GM19452 (cell line): ENCODE measurements at regions not wholly inside any gene's neighbourhood (a gene's known extent, or its start where the extent isn't known, plus 50 kb on each side); places are given as distances from the start of the nearest gene placed in this dataset.

Source experiments
- ATAC-seq: cut with Tn5 transposase; IDR thresholded peaks from one replicate; pipeline ENCODE4 v1.9.1; 2021; ENCODE audit not compliant: unreplicated experiment

- no peak for ATAC-seq
Observed at GRCh38 chr12:46453428-46453827, 80.9 kb upstream of the SLC38A2 start.

GRCh38 chr12:46452776-46453175 is 80.2 kb upstream of the SLC38A2 start:
- no peak for ATAC-seq

GRCh38 chr12:46452061-46452615 is 79.6 kb upstream of the SLC38A2 start:
- no peak for ATAC-seq

- no peak for ATAC-seq
Observed at GRCh38 chr12:46451276-46452021, 78.9 kb upstream of the SLC38A2 start.

GRCh38 chr12:46450279-46450748 is 77.7 kb upstream of the SLC38A2 start:
- no peak for ATAC-seq

- ATAC-seq: no peak
Observed at GRCh38 chr12:46449856-46450255, 77.3 kb upstream of the SLC38A2 start.

- no peak for ATAC-seq
Observed at GRCh38 chr12:46449316-46449715, 76.7 kb upstream of the SLC38A2 start.

- no peak for ATAC-seq
Observed at GRCh38 chr12:46446645-46447044, 74.1 kb upstream of the SLC38A2 start.

- no peak for ATAC-seq
Observed at GRCh38 chr12:46445551-46446235, 73.1 kb upstream of the SLC38A2 start.

- no peak for ATAC-seq
Observed at GRCh38 chr12:46445093-46445492, 72.5 kb upstream of the SLC38A2 start.

GRCh38 chr12:46443594-46444263 is 71.2 kb upstream of the SLC38A2 start:
- ATAC-seq: no peak

- ATAC-seq: no peak
Observed at GRCh38 chr12:46442738-46443137, 70.2 kb upstream of the SLC38A2 start.

- no peak for ATAC-seq
Observed at GRCh38 chr12:46442239-46442638, 69.7 kb upstream of the SLC38A2 start.

GRCh38 chr12:46439793-46440511 is 67.4 kb upstream of the SLC38A2 start:
- no peak for ATAC-seq

- no peak for ATAC-seq
Observed at GRCh38 chr12:46438719-46439319, 66.2 kb upstream of the SLC38A2 start.

- ATAC-seq: no peak
Observed at GRCh38 chr12:46438256-46438655, 65.7 kb upstream of the SLC38A2 start.

- no peak for ATAC-seq
Observed at GRCh38 chr12:46437469-46437868, 64.9 kb upstream of the SLC38A2 start.

- ATAC-seq: no peak
Observed at GRCh38 chr12:46436747-46437146, 64.2 kb upstream of the SLC38A2 start.

GRCh38 chr12:46435625-46436024 is 63.1 kb upstream of the SLC38A2 start:
- no peak for ATAC-seq

- ATAC-seq: no peak
Observed at GRCh38 chr12:46435029-46435428, 62.5 kb upstream of the SLC38A2 start.

GRCh38 chr12:46433829-46434228 is 61.3 kb upstream of the SLC38A2 start:
- no peak for ATAC-seq
